ENCODE measurements at regions not wholly inside any gene's neighbourhood (a gene's known extent, or its start where the extent isn't known, plus 50 kb on each side); places are given as distances from the start of the nearest gene placed in this dataset.
"Not testable (repeated sequence)": the region's sequence is repeated elsewhere in the genome, so short reads cannot be mapped to it uniquely, and the experiment has no call there.

GRCh38 chr4:138374947-138375346, 132.8 kb upstream of the SLC7A11 start:
- DNase-seq (ENCODE audit: low spot score in 2 of 2) = no peak
- WGBS, 2 donors = 88 to 98% methylated on average over 1 of the region's 1 CpG
- intact Hi-C loops (cut with DNase I; ENCODE audit: low total_unique reads) = no loop called here
- H3K4me3 ChIP-seq (ENCODE audit: low read depth, poor library complexity, severe bottlenecking) = no peak overlapping the region
- TF ChIP-seq CTCF (IDR thresholded peaks at IDR 0.05) = no peak
- TF ChIP-seq POLR2A (IDR thresholded peaks at IDR 0.05) = no peak

GRCh38 chr4:138367942-138368341, 125.8 kb upstream of the SLC7A11 start:
- intact Hi-C loops (cut with DNase I; ENCODE audit: low total_unique reads) = no loop called here
- TF ChIP-seq CTCF (IDR thresholded peaks at IDR 0.05) (no peak), POLR2A (IDR thresholded peaks at IDR 0.05) (no peak)
- no peak overlapping the region for H3K4me3 ChIP-seq (ENCODE audit: low read depth, poor library complexity, severe bottlenecking)
- no peak for DNase-seq (ENCODE audit: low spot score in 2 of 2)

DNA sequence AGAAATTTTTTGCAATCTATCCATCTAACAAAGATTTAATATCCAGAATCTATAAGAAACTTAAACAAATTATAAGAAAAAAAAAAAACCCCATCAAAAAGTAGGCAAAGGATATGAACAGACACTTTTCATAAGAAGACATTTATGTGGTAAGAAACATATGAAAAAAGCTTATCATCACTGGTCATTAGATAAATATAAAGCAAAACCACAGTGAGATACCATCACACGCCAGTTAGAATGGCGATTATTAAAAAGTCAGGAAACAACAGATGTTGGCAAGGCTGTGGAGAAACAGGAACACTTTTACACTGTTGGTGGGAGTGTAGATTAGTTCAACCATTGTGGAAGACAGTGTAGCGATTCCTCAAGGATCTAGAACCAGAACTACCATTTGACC, 110.3 kb upstream of the SLC7A11 start:
- WGBS, 2 donors = 82 to 88% methylated on average over 3 of the region's 3 CpGs
- DNase-seq (ENCODE audit: low spot score in 2 of 2); H3K4me3 ChIP-seq (ENCODE audit: low read depth, poor library complexity, severe bottlenecking); intact Hi-C loops (cut with DNase I; ENCODE audit: low total_unique reads): not testable (repeated sequence)

DNA sequence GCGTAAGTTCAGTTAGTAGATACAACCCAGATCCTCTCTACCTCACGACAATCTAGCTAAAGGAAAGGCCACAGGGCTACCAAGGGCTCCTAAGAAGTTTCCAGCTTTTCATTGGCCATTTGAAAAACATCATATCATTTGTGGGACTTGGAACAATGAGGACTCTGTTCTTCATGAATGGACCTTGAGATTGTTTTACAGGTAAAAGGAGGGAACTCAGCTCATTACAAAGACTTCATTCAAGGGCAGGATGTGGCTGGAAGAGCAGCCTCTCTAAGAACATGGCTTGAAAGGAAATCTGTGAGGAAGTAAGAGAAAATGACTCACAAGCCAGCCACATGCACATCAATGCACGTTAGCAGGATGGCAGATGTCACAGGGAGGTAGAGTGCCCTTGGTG, 105.9 kb upstream of the SLC7A11 start:
- no peak for DNase-seq (ENCODE audit: low spot score in 2 of 2)
- H3K4me3 ChIP-seq (ENCODE audit: low read depth, poor library complexity, severe bottlenecking) = no peak overlapping the region
- intact Hi-C loops (cut with DNase I; ENCODE audit: low total_unique reads) = no loop called here
- TF ChIP-seq POLR2A (IDR thresholded peaks at IDR 0.05) = no peak
- no peak for TF ChIP-seq CTCF (IDR thresholded peaks at IDR 0.05)
- 39 to 59% methylated on average over 3 of the region's 3 CpGs for WGBS, 2 donors

DNA sequence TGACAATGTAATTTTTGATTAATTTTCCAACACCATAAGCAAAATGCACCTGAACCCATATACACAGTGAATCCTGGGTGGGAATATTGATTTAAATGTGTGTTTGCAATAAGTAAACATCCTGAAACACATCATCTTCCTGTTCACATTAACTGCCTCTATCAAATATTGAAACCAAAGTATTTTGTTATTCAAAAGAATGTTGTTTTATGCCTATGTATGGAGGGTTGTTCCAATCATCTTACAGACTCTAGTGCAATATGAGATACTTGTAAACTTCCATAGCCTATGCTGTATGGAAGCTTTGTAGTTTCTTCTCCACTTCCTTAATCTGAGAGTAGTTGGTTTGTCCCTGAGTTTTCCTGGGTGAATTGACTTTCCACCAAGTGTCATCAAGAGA, 105.4 kb upstream of the SLC7A11 start:
- TF ChIP-seq POLR2A (IDR thresholded peaks at IDR 0.05) (no peak), CTCF (IDR thresholded peaks at IDR 0.05) (no peak)
- intact Hi-C loops (cut with DNase I; ENCODE audit: low total_unique reads) = no loop called here
- no peak for DNase-seq (ENCODE audit: low spot score in 2 of 2)
- H3K4me3 ChIP-seq (ENCODE audit: low read depth, poor library complexity, severe bottlenecking) = no peak overlapping the region

- WGBS, 2 donors = 87 to 90% methylated on average over 4 of the region's 4 CpGs
- intact Hi-C loops (cut with DNase I; ENCODE audit: low total_unique reads) = no loop called here
- no peak for DNase-seq (ENCODE audit: low spot score in 2 of 2)
- TF ChIP-seq POLR2A (IDR thresholded peaks at IDR 0.05) (no peak), CTCF (IDR thresholded peaks at IDR 0.05) (no peak)
- H3K4me3 ChIP-seq (ENCODE audit: low read depth, poor library complexity, severe bottlenecking) = no peak overlapping the region
Observed at GRCh38 chr4:138344851-138345250, 102.7 kb upstream of the SLC7A11 start.

Measured in lower leg skin (tissue), 4 donors.